Thyroid gland (tissue), 4 donors: ENCODE measurements at regions not wholly inside any gene's neighbourhood (a gene's known extent, or its start where the extent isn't known, plus 50 kb on each side); places are given as distances from the start of the nearest gene placed in this dataset.

Source experiments
- CTCF ChIP-seq, 6 experiments: fragments of 200-600 bp in 3 of 6; fragments of 450-650 bp in 3 of 6; sonication (generic) in 3 of 6; IDR thresholded peaks; one replicate each; pipeline ENCODE4 v1.5.1; 2016 to 2019; ENCODE audit warnings: antibody characterized with exemption in 6 of 6, mild to moderate bottlenecking in 2 of 6, inconsistent platforms in 1 of 6, moderate library complexity in 1 of 6
- POLR2A ChIP-seq, 2 donors: fragments of 450-650 bp; IDR thresholded peaks; one replicate each; pipeline ENCODE4 v1.6.1; 2017; ENCODE audit warnings: antibody characterized with exemption in 2 of 2, mild to moderate bottlenecking in 2 of 2, moderate library complexity in 1 of 2

GRCh38 chrX:148417934-148418333, 82.5 kb upstream of the AFF2 start:
- TF ChIP-seq CTCF (IDR thresholded peaks at IDR 0.05), result no peak
- no peak for TF ChIP-seq POLR2A (IDR thresholded peaks at IDR 0.05)
